SK-N-SH (cell line): ENCODE measurements at regions not wholly inside any gene's neighbourhood (a gene's known extent, or its start where the extent isn't known, plus 50 kb on each side); places are given as distances from the start of the nearest gene placed in this dataset.

Source experiments
- CTCF ChIA-PET: fragments of 300-600, 350-600 bp; formaldehyde crosslinking; extraction: SDS; loops from one replicate; lab custom pipeline; 2021; lab: Yijun Ruan, JAX
- POLR2A ChIA-PET: fragments of 350-600 bp; sonication (Branson Sonifier 250); formaldehyde crosslinking; extraction: SDS; loops from one replicate; lab custom pipeline; 2020; ENCODE audit warnings: antibody characterized with exemption, inconsistent platforms; lab: Yijun Ruan, JAX
- DNase-seq: peaks from one replicate; pipeline ENCODE4 v3.0.0; 2012
- H2AFZ ChIP-seq: fragments of 200-600 bp; sonication (generic); 2 replicates; pipeline ENCODE4 v1.8.1; 2016; ENCODE audit warnings: antibody characterized with exemption, mild to moderate bottlenecking, low read depth
- H3F3A ChIP-seq: fragments of 200-600 bp; sonication (generic); replicated peaks from 2 replicates; pipeline ENCODE3; 2016; ENCODE audit warnings: antibody characterized with exemption, mild to moderate bottlenecking; ENCODE audit not compliant: insufficient read depth
- H3K27ac ChIP-seq, 2 experiments: fragments of 200-500 bp in 1 of 2; fragments of 200-600 bp in 1 of 2; sonication (Bioruptor generic) in 1 of 2; sonication (generic), shearing (Covaris generic) in 1 of 2; 2 replicates each; pipeline versions ENCODE4 v1.5.1 to v1.6.1; 2014 to 2016; ENCODE audit warnings: low read depth in 2 of 2, inconsistent platforms in 1 of 2, low read length in 1 of 2, mild to moderate bottlenecking in 1 of 2, mixed read lengths in 1 of 2
- H3K27me3 ChIP-seq: fragments of 200-600 bp; sonication (generic), shearing (Covaris generic); 2 replicates; pipeline ENCODE4 v1.6.1; 2016; ENCODE audit warnings: mixed run types; ENCODE audit not compliant: insufficient read depth
- H3K36me3 ChIP-seq, 2 experiments: fragments of 200-500 bp in 1 of 2; fragments of 200-600 bp in 1 of 2; sonication (Bioruptor generic) in 1 of 2; sonication (generic) in 1 of 2; replicated peaks in 1 of 2; 2 replicates each; pipeline versions ENCODE3 to v1.5.1; 2014 to 2016; ENCODE audit warnings: low read length in 1 of 2, mild to moderate bottlenecking in 1 of 2; ENCODE audit not compliant: insufficient read depth in 2 of 2, control insufficient read depth in 1 of 2
- H3K4me1 ChIP-seq, 2 experiments: fragments of 200-500 bp in 1 of 2; fragments of 200-600 bp in 1 of 2; sonication (Bioruptor generic) in 1 of 2; sonication (generic), shearing (Covaris generic) in 1 of 2; 2 replicates each; pipeline versions ENCODE4 v1.5.1 to v1.6.1; 2014 to 2016; ENCODE audit warnings: low read depth in 1 of 2, low read length in 1 of 2, mixed run types in 1 of 2; ENCODE audit not compliant: insufficient read depth in 2 of 2, control insufficient read depth in 1 of 2
- H3K4me2 ChIP-seq: fragments of 200-600 bp; sonication (generic), shearing (Covaris generic); 2 replicates; pipeline ENCODE4 v1.6.1; 2017; ENCODE audit warnings: mixed run types
- H3K4me3 ChIP-seq, 2 experiments: fragments of 200-500 bp in 1 of 2; fragments of 200-600 bp in 1 of 2; sonication (Bioruptor generic) in 1 of 2; sonication (generic), shearing (Covaris generic) in 1 of 2; 2 replicates each; pipeline versions ENCODE4 v1.5.1 to v1.8.1; 2014 to 2016; ENCODE audit warnings: low read depth in 2 of 2, inconsistent platforms in 1 of 2, low read length in 1 of 2, mild to moderate bottlenecking in 1 of 2, mixed read lengths in 1 of 2, moderate library complexity in 1 of 2
- H3K79me2 ChIP-seq: fragments of 200-600 bp; sonication (generic); 2 replicates; pipeline ENCODE4 v1.8.1; 2017; ENCODE audit warnings: mild to moderate bottlenecking; ENCODE audit not compliant: insufficient read depth
- H3K9ac ChIP-seq: fragments of 200-600 bp; sonication (generic); 2 replicates; pipeline ENCODE4 v1.6.1; 2017; ENCODE audit warnings: mixed run types
- H3K9me2 ChIP-seq: fragments of 200-600 bp; sonication (generic); 2 replicates; pipeline ENCODE4 v1.6.1; 2017; ENCODE audit warnings: mixed run types
- H3K9me3 ChIP-seq: fragments of 200-600 bp; sonication (generic); 2 replicates; pipeline ENCODE4 v1.6.1; 2017; ENCODE audit warnings: mixed run types, mild to moderate bottlenecking, moderate library complexity
- H4K20me1 ChIP-seq: fragments of 200-600 bp; sonication (generic); 2 replicates; pipeline ENCODE4 v1.6.1; 2017; ENCODE audit warnings: mild to moderate bottlenecking, mixed run types; ENCODE audit not compliant: insufficient read depth
- JUND ChIP-seq: IDR thresholded peaks from 2 replicates; pipeline ENCODE4 v1.4.0; 2012
- MXI1 ChIP-seq: IDR thresholded peaks from 2 replicates; pipeline ENCODE4 v1.6.1; 2012; ENCODE audit warnings: mild to moderate bottlenecking, low read depth, low read length, improper control_type of control experiment
- RCOR1 ChIP-seq: fragments of 150-350 bp; IDR thresholded peaks from 2 replicates; pipeline ENCODE4 v1.6.1; 2017; ENCODE audit warnings: antibody characterized with exemption, low read length
- RXRA ChIP-seq: IDR thresholded peaks from 2 replicates; pipeline ENCODE4 v1.4.0; 2012; ENCODE audit warnings: low read depth, mild to moderate bottlenecking, borderline replicate concordance
- TAF1 ChIP-seq: IDR thresholded peaks from 2 replicates; pipeline ENCODE4 v1.6.1; 2012; ENCODE audit warnings: low read depth, mild to moderate bottlenecking, low read length, moderate library complexity, borderline replicate concordance
- TCF12 ChIP-seq: IDR thresholded peaks from 2 replicates; pipeline ENCODE4 v1.4.0; 2012
- WGBS: methylation state at CpG from one replicate; pipeline ENCODE4 v1.1.6; 2017; ENCODE audit warnings: low lambda C conversion rate; 5-methylcytosine and 5-hydroxymethylcytosine counted together
- TF ChIP-seq, protein P1 (sequence below): IDR thresholded peaks from 2 replicates; pipeline ENCODE4 v1.4.0; 2012; ENCODE audit warnings: low read depth, borderline replicate concordance
- TF ChIP-seq, protein P2 (sequence below): IDR thresholded peaks from 2 replicates; pipeline ENCODE4; 2012
- TF ChIP-seq, protein P3 (sequence below): fragments of 150-350 bp; IDR thresholded peaks from 2 replicates; pipeline ENCODE4 v1.6.1; 2017; ENCODE audit warnings: antibody characterized with exemption, low read length, low read depth, borderline replicate concordance

DNA sequence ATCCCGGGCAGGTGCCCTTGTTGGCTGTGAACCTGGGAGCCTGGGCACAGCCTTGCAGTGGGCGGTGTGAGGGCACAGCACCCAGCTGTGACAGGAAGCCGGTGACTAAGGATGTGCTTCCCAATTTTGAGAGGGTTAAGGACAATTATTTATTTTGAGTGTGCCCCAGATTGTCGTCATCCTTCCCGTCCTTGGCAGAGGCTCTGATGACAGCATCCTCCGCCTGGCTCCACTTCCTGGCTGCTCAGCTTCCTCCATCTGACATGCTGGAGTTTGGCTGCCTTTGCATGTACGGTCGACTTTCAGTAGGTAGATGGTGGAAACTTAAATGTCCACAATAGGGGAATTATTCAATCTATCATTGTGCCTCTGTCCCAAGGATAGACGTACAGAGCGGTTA, 282.4 kb upstream of the EEF2KMT start:
- ChIA-PET CTCF (interaction anchor here (1.2 kb wide), 1 partner anchor 11 kb away, joined by 3 read pairs; no protein-coding TSS in a partner anchor), POLR2A (no interaction called here)
- Histone ChIP-seq H3K36me3 (no peaks in the 10 kb centered on the region), H3F3A (no peaks in the 10 kb centered on the region), H3K4me1 (no peaks in the 10 kb centered on the region), H3K4me3 (no peak overlapping the region), H3K4me2 (no peak overlapping the region), H4K20me1 (no peaks in the 10 kb centered on the region), H3K9ac (no peak overlapping the region), H3K79me2 (no peaks in the 10 kb centered on the region), H2AFZ (no peak overlapping the region), H3K9me2 (no peaks in the 10 kb centered on the region), H3K27me3 (no peaks in the 10 kb centered on the region), H3K9me3 (no peaks in the 10 kb centered on the region), H3K27ac (no peak overlapping the region)
- TF ChIP-seq TCF12 = no peak
- no peak for TF ChIP-seq TAF1
- TF ChIP-seq, protein P1, sequence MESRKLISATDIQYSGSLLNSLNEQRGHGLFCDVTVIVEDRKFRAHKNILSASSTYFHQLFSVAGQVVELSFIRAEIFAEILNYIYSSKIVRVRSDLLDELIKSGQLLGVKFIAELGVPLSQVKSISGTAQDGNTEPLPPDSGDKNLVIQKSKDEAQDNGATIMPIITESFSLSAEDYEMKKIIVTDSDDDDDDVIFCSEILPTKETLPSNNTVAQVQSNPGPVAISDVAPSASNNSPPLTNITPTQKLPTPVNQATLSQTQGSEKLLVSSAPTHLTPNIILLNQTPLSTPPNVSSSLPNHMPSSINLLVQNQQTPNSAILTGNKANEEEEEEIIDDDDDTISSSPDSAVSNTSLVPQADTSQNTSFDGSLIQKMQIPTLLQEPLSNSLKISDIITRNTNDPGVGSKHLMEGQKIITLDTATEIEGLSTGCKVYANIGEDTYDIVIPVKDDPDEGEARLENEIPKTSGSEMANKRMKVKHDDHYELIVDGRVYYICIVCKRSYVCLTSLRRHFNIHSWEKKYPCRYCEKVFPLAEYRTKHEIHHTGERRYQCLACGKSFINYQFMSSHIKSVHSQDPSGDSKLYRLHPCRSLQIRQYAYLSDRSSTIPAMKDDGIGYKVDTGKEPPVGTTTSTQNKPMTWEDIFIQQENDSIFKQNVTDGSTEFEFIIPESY = no peak
- TF ChIP-seq MXI1 = no peak
- TF ChIP-seq RCOR1 = no peak
- 32% methylated on average over 8 of the region's 10 CpGs for WGBS
- no peak for DNase-seq

DNA sequence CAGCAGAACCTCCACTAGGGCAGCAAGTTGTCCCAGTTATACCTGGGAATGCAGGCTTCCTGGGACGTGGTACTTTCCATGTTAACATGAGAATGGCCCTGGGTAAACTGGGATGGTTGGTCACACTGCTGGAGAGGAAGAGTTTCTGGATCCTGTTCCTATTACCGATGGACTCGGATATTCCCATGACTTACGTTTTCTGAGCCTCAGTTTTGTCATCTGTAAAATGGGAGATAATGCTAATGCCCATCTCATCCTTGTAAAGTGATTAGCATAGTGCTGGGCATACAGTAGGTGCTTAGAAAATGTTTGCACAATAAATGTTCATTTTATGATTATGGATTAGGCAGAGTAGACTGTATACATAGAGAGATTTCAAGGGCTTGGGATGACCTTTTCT, 280.9 kb upstream of the EEF2KMT start:
- no peak for DNase-seq
- Histone ChIP-seq H3K9me3 (no peaks in the 10 kb centered on the region), H3K27me3 (no peaks in the 10 kb centered on the region), H2AFZ (no peak overlapping the region), H3K27ac (no peak overlapping the region), H3K36me3 (no peaks in the 10 kb centered on the region), H3K9ac (no peak overlapping the region), H4K20me1 (no peaks in the 10 kb centered on the region), H3K4me1 (no peaks in the 10 kb centered on the region), H3K79me2 (no peaks in the 10 kb centered on the region), H3K4me3 (no peak overlapping the region), H3K9me2 (no peaks in the 10 kb centered on the region), H3K4me2 (no peak overlapping the region), H3F3A (no peaks in the 10 kb centered on the region)
- CTCF ChIA-PET = no interaction called here
- POLR2A ChIA-PET = no interaction called here
- TF ChIP-seq JUND = no peak
- no peak for TF ChIP-seq TCF12
- TF ChIP-seq, protein P2, sequence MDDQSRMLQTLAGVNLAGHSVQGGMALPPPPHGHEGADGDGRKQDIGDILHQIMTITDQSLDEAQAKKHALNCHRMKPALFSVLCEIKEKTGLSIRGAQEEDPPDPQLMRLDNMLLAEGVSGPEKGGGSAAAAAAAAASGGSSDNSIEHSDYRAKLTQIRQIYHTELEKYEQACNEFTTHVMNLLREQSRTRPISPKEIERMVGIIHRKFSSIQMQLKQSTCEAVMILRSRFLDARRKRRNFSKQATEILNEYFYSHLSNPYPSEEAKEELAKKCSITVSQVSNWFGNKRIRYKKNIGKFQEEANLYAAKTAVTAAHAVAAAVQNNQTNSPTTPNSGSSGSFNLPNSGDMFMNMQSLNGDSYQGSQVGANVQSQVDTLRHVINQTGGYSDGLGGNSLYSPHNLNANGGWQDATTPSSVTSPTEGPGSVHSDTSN = no peak
- TF ChIP-seq, protein P3, sequence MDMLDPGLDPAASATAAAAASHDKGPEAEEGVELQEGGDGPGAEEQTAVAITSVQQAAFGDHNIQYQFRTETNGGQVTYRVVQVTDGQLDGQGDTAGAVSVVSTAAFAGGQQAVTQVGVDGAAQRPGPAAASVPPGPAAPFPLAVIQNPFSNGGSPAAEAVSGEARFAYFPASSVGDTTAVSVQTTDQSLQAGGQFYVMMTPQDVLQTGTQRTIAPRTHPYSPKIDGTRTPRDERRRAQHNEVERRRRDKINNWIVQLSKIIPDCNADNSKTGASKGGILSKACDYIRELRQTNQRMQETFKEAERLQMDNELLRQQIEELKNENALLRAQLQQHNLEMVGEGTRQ = no peak
- TF ChIP-seq RXRA = no peak
- WGBS = 0% methylated on average over 3 of the region's 4 CpGs
